GM12878 (cell line): ENCODE measurements at regions not wholly inside any gene's neighbourhood (a gene's known extent, or its start where the extent isn't known, plus 50 kb on each side); places are given as distances from the start of the nearest gene placed in this dataset.
"Not testable (repeated sequence)": the region's sequence is repeated elsewhere in the genome, so short reads cannot be mapped to it uniquely, and the experiment has no call there.

ENCODE experiments used
- FOXM1 ChIP-seq: IDR thresholded peaks from 2 replicates; pipeline ENCODE4 v1.6.1; 2012; ENCODE audit warnings: low read depth, mild to moderate bottlenecking, inconsistent platforms, low read length, moderate library complexity
- NFIC ChIP-seq: IDR thresholded peaks from 2 replicates; pipeline ENCODE4 v1.6.1; 2012; ENCODE audit warnings: low read depth, mild to moderate bottlenecking, inconsistent platforms, low read length, moderate library complexity
- POLR2A ChIP-seq: IDR thresholded peaks from 2 replicates; pipeline ENCODE4 v1.6.1; 2011; ENCODE audit warnings: low read depth, mild to moderate bottlenecking, low read length
- TF ChIP-seq, protein P1 (sequence below), 3 experiments: IDR thresholded peaks in 2 of 3; conservative IDR thresholded peaks in 1 of 3; 2 replicates each; pipeline ENCODE4 v1.5.1; 2011; ENCODE audit warnings: low read depth in 3 of 3, low read length in 3 of 3, mild to moderate bottlenecking in 3 of 3, control low read depth in 2 of 3, moderate library complexity in 2 of 3, inconsistent platforms in 1 of 3, mixed read lengths in 1 of 3; ENCODE audit not compliant: control insufficient read depth in 2 of 3, insufficient read depth in 1 of 3; ENCODE audit errors: extremely low read depth in 1 of 3

DNA sequence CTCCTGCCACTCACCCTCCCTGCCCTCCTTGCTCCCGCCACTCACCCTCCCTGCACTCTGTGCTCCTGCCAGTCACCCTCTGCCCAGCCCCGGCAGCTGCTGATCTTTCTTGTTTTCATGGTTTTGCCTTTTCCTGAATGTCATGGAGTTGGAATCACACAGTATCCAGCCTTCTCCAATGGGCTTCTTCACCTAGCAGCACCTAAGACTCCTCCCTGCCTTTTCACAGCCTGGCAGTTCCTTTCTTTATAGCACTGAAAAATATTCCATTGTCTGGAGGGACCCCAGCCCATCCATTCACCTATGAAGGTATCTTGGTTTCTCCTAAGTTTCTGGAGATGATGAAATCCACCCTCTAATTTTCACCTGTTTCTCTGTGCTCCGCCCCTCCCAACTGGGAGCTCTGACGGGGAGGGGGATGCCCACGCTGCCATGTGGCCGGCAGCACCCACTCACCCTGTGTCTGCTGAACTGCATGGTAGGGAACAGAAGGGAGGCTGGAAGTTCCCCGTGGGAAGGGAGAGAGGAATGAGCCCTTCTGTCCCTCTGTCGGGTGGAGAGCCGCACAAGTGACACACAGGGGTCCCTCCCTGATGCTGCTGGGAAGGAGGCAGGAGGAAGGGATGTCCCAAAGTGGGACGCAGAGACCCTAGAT, 144.9 kb upstream of the ZNF469 start:
- not testable (repeated sequence) for TF ChIP-seq NFIC, FOXM1, POLR2A
- TF ChIP-seq, protein P1, sequence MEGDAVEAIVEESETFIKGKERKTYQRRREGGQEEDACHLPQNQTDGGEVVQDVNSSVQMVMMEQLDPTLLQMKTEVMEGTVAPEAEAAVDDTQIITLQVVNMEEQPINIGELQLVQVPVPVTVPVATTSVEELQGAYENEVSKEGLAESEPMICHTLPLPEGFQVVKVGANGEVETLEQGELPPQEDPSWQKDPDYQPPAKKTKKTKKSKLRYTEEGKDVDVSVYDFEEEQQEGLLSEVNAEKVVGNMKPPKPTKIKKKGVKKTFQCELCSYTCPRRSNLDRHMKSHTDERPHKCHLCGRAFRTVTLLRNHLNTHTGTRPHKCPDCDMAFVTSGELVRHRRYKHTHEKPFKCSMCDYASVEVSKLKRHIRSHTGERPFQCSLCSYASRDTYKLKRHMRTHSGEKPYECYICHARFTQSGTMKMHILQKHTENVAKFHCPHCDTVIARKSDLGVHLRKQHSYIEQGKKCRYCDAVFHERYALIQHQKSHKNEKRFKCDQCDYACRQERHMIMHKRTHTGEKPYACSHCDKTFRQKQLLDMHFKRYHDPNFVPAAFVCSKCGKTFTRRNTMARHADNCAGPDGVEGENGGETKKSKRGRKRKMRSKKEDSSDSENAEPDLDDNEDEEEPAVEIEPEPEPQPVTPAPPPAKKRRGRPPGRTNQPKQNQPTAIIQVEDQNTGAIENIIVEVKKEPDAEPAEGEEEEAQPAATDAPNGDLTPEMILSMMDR (IDR thresholded peaks at IDR 0.05 in 2 of 3, conservative IDR thresholded peaks at IDR 0.05 in 1 of 3; ENCODE audit: control insufficient read depth in 2 of 3, extremely low read depth in 1 of 3, insufficient read depth in 1 of 3, low read depth in 3 of 3, low read length in 3 of 3): not testable (repeated sequence)
